Stimulated activated memory B cell treated with anti-CD40 and anti-IgM and Interleukin-4, amounts not matched to agents 10 μg/mL and 1 μg/mL and 100 μg/mL, for 72 hours (primary cell): ENCODE measurements at regions not wholly inside any gene's neighbourhood (a gene's known extent, or its start where the extent isn't known, plus 50 kb on each side); places are given as distances from the start of the nearest gene placed in this dataset.
"Not testable (repeated sequence)": the region's sequence is repeated elsewhere in the genome, so short reads cannot be mapped to it uniquely, and the experiment has no call there.

Experiments
- ATAC-seq: fragments of 150-1000 bp; cut with Tn5 transposase; 2 replicates; pipeline ENCODE4 v1.10.0; 2021
- H3K27ac Mint-ChIP-seq: one replicate; pipeline ENCODE4 v1.8.0; 2022; ENCODE audit warnings: mild to moderate bottlenecking, mixed read lengths
- H3K27me3 Mint-ChIP-seq: one replicate; pipeline ENCODE4 v1.8.0; 2022; ENCODE audit warnings: mixed read lengths
- H3K36me3 Mint-ChIP-seq: one replicate; pipeline ENCODE4 v1.8.0; 2022; ENCODE audit warnings: mixed read lengths
- H3K4me1 Mint-ChIP-seq: one replicate; pipeline ENCODE4 v1.8.0; 2022; ENCODE audit warnings: mixed read lengths
- H3K4me3 Mint-ChIP-seq: one replicate; pipeline ENCODE4 v1.8.0; 2022; ENCODE audit warnings: mild to moderate bottlenecking, moderate library complexity, mixed read lengths
- H3K9me3 Mint-ChIP-seq: one replicate; pipeline ENCODE4 v1.8.0; 2022; ENCODE audit warnings: mixed read lengths

DNA sequence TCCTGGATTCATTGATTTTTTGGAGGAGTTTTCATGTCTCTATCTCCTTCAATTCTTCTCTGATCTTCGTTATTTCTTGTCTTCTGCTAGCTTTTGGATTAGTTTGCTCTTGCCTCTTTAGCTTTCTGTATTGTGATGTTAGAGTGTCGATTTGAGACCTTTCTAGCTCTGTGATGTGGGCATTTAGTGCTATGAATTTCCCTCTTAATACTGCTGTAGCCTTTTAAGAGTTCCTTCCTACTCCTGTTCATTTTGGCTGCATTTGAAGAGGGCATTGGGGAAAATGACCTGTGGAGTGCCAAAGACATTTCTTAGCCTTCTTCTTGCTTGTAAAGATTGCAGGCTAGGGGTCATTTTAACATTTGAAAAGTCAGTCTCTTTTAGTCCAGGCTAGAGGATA, 463.8 kb upstream of the GCFC2 start:
- Mint-ChIP-seq H3K9me3 (peaks cover 27% of the 10 kb centered on the region), H3K4me3 (no peak overlapping the region), H3K36me3 (no peaks in the 10 kb centered on the region), H3K4me1 (no peaks in the 10 kb centered on the region), H3K27me3 (no peaks in the 10 kb centered on the region), H3K27ac (no peak overlapping the region)
- ATAC-seq: no peak

DNA sequence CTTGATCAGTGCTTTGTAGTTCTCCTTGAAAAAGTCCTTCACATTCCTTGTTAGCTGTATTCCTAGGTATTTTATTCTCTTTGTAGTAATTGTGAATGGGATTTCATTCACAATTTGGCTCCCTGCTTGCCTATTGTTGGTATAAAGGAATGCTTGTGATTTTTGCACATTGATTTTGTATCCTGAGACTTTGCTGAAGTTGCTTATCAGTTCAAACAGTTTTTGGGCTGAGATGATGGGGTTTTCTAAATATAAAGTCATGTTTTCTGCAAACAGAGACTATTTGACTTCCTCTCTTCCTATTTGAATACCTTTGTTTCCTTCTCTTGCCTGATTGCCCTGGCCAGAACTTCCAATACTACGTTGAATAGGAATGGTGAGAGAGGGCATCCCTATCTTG, 462.5 kb upstream of the GCFC2 start:
- not testable (repeated sequence) for ATAC-seq, H3K4me3 Mint-ChIP-seq, H3K36me3 Mint-ChIP-seq, H3K4me1 Mint-ChIP-seq, H3K27ac Mint-ChIP-seq, H3K27me3 Mint-ChIP-seq
- peaks cover 18% of the 10 kb centered on the region for H3K9me3 Mint-ChIP-seq

DNA sequence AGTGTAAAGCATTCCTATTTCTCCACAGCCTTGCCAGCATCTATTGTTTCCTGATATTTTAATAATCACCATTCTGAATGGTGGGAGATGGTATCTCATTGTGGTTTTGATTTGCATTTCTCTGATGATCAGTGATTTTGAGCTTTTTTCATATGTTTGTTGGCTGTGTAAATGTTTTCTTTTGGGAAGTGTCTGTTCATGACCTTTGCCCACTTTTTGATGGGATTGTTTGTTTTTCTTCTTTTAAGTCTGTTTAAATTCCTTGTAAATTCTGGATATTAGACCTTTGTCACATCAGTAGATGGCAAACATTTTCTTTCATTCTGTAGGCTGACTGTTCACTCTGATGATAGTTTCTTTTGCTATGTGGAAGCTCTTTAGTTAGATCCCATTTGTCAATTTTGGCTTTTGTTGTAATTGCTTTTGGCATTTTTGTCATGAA, 461.5 kb upstream of the GCFC2 start:
- H3K36me3 Mint-ChIP-seq, H3K4me1 Mint-ChIP-seq, H3K4me3 Mint-ChIP-seq, H3K27ac Mint-ChIP-seq, ATAC-seq, H3K27me3 Mint-ChIP-seq: not testable (repeated sequence)
- H3K9me3 Mint-ChIP-seq: peaks cover 18% of the 10 kb centered on the region

DNA sequence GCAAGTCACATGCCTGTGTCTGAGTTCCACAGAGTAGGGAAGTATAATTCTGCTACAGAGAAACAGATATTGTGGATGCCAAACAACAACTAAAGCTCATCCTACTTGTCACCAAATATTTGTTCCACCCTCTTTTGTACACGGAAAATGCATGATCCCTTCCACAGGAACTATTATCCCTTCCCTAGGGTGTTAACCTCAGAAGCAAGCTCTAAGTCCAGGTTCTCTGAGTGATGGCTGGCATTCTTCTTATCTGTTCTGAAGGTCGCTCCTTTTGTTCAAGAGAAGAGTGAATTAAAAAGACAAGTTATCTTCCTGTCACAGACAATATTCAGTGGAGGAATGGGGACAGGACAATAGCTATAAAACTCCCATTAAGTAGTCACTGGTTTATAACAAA, 460.1 kb upstream of the GCFC2 start:
- Mint-ChIP-seq H3K27me3 (no peaks in the 10 kb centered on the region), H3K4me1 (no peaks in the 10 kb centered on the region), H3K4me3 (no peak overlapping the region), H3K36me3 (no peaks in the 10 kb centered on the region), H3K27ac (no peak overlapping the region), H3K9me3 (peaks cover 14% of the 10 kb centered on the region)
- no peak for ATAC-seq

DNA sequence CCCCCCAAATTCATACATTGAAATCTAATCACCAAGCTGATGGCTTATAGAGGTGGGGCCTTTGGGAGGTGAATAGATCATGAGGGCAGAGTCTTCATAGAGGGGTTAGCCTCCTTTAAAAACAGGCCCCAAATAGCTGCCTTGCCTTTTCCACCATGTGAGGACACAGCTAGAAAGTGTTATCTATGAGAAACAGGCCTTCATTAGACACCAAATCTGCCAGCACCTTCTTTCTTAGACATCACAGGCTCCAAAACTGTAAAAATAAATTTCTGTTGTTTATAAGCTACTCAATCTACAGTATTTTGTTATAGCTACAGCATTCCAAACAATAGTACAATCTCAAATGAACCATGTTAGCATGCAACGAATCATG, 459.3 kb upstream of the GCFC2 start:
- Mint-ChIP-seq H3K9me3 (peaks cover 14% of the 10 kb centered on the region), H3K4me3 (no peak overlapping the region), H3K27ac (no peak overlapping the region), H3K4me1 (no peaks in the 10 kb centered on the region), H3K36me3 (no peaks in the 10 kb centered on the region), H3K27me3 (no peaks in the 10 kb centered on the region)
- ATAC-seq: no peak

DNA sequence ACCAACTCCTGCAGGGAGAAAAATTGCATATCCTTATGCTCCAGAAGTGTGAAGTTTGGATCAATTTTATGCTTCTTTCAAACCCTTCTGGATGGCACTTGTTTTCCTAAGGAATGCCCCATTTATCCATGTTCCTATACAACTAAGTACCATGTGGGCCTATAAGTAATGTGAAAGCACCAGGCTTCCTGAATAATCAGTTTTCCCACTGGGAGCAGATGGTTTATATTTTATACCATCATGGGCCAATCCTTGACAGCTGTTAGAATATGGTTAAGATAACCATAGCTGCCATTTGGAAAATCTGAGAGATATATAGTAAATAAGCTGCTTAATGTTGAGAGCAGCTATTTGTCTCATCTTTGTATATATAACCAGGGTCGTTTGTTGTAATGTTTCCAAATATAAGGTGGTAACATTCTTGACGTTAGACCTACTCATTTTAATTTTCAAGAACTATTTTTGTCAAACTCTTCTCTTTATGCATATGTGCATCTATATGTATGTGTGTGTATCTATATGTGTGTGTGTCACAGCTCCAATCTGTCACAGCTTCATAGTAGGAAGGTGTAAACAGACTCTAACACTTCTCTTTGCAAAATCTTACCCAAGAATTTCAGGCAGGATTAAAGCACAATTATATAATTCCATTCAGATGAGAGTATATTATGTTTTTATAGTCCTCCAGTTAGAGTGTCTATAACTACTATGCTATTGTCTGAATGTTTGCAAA, 458.7 kb upstream of the GCFC2 start:
- Mint-ChIP-seq H3K9me3 (peaks cover 13% of the 10 kb centered on the region), H3K36me3 (no peaks in the 10 kb centered on the region), H3K27ac (no peak overlapping the region), H3K4me3 (no peak overlapping the region), H3K4me1 (no peaks in the 10 kb centered on the region), H3K27me3 (no peaks in the 10 kb centered on the region)
- ATAC-seq: no peak

DNA sequence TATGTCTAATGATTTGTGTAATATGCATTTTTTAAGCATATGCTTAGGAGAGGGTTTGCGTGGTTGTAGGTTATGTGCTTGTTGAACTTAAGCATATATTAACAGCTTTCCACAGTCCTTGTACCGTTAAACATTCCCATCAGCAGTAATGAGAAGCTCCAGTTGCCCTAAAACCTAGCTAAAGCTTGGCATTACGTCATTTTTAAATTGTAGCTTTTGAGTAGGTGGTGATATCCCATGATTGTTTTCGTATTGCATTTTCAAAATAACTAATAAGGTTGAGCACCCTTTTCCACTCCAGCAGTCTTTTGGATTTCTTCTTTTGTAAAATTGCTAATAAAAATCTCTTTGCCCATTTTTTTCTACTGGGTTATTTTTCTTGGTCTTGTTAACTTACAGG, 453.1 kb upstream of the GCFC2 start:
- no peak overlapping the region for H3K4me3 Mint-ChIP-seq
- no peaks in the 10 kb centered on the region for H3K27me3 Mint-ChIP-seq
- H3K36me3 Mint-ChIP-seq: no peaks in the 10 kb centered on the region
- no peaks in the 10 kb centered on the region for H3K4me1 Mint-ChIP-seq
- no peak overlapping the region for H3K27ac Mint-ChIP-seq
- peaks cover 9% of the 10 kb centered on the region for H3K9me3 Mint-ChIP-seq
- no peak for ATAC-seq

DNA sequence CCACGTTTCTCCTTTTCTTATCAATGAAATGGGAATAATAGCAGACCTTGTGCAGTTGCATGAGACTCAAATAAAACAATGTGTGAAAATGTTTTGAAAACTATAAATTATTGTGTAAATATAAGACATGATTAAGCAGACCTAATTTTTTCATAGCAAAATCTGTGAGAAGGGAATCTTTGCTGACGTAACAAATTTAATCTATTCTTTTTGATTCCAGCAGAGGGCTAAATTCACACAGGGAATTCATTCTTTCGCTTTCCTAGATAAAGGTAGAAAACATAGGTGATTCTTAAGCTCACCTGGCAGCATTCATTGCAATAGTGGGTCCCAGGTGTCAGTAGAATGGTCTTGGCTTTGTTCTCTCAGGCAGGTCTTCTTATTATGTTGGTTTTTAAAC, 450.0 kb upstream of the GCFC2 start:
- peaks cover 9% of the 10 kb centered on the region for H3K9me3 Mint-ChIP-seq
- H3K27me3 Mint-ChIP-seq: no peaks in the 10 kb centered on the region
- no peak for ATAC-seq
- no peaks in the 10 kb centered on the region for H3K4me1 Mint-ChIP-seq
- no peaks in the 10 kb centered on the region for H3K36me3 Mint-ChIP-seq
- no peak overlapping the region for H3K27ac Mint-ChIP-seq
- H3K4me3 Mint-ChIP-seq: no peak overlapping the region

DNA sequence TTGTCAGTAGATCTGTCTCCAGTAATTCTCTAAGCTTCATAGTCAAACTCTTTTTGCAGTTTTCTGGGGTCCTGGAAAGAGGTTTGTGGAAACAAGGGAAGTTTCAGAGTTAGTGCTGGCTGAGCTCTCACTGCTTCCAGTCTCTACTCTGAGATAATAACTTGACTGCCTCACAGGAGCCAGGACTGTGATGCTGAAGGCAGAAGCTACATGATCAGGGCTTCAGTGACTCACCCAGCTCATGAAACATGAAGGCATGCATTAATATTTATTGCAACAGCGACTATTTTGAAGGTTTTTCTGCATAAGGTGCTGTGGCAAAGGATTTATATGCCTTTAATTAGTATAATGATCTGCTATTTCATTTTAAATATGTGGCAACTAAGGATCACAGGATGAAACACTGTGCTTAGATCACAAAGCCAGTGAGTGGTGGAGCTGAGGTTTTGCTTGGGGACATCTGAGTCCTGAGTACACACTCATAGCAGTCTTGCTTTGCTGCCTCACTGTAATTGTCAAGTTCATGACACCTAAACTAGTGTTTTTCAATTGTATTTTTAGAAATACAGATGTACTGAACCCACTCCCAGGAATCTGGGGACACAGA, 448.4 kb upstream of the GCFC2 start:
- Mint-ChIP-seq H3K9me3 (peaks cover 9% of the 10 kb centered on the region), H3K27ac (no peak overlapping the region)

DNA sequence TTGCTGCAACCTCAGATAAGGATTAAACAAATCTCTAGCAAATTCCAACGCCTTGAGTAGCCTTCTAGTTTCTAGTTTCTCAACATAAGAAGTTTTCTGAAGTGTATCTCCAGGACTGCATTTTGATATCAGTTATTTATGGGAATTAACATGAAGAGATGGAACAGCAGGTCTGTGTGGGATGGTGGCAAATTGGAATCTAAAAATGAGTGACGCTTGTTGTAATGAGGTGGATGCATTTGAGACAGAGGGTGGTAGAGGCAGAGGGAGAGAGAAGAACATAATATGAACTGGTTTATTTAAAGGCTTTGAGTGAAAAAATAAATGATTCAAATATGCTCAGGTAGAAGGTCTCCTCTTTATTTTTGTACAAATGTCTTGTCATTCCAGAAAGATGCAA, 446.8 kb upstream of the GCFC2 start:
- no peak overlapping the region for H3K27ac Mint-ChIP-seq

More for the DNA sequence above, 448.4 kb upstream of the GCFC2 start:
- no peaks in the 10 kb centered on the region for H3K4me1 Mint-ChIP-seq
- H3K27me3 Mint-ChIP-seq: no peaks in the 10 kb centered on the region
- no peak overlapping the region for H3K4me3 Mint-ChIP-seq
- no peaks in the 10 kb centered on the region for H3K36me3 Mint-ChIP-seq
- no peak for ATAC-seq

DNA sequence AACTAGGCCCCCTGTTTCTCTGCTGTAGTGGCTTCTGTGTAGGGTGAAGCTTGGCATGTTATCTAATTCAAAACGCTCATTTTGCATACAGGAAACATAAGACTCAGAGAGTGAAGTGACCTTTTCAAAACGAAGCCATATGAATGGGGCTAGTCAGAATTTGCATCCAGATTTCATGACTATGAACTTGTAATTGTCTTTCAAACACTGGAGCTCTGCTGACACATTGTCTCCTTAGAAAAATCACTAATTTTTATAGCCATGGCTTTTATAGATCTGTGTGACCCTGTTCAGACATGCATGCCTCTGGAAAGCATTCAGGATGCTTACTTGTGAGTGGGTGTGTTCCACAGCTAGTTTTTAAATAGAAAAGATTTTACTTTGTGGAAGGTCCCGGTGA, 444.3 kb upstream of the GCFC2 start:
- Mint-ChIP-seq H3K27ac (no peak overlapping the region), H3K4me1 (no peaks in the 10 kb centered on the region), H3K27me3 (no peaks in the 10 kb centered on the region), H3K4me3 (no peak overlapping the region), H3K36me3 (no peaks in the 10 kb centered on the region), H3K9me3 (no peaks in the 10 kb centered on the region)
- ATAC-seq: no peak

More for the DNA sequence above, 446.8 kb upstream of the GCFC2 start:
- H3K9me3 Mint-ChIP-seq: peaks cover 9% of the 10 kb centered on the region
- no peak for ATAC-seq
- H3K27me3 Mint-ChIP-seq: no peaks in the 10 kb centered on the region
- no peaks in the 10 kb centered on the region for H3K36me3 Mint-ChIP-seq
- H3K4me3 Mint-ChIP-seq: no peak overlapping the region
- no peaks in the 10 kb centered on the region for H3K4me1 Mint-ChIP-seq

DNA sequence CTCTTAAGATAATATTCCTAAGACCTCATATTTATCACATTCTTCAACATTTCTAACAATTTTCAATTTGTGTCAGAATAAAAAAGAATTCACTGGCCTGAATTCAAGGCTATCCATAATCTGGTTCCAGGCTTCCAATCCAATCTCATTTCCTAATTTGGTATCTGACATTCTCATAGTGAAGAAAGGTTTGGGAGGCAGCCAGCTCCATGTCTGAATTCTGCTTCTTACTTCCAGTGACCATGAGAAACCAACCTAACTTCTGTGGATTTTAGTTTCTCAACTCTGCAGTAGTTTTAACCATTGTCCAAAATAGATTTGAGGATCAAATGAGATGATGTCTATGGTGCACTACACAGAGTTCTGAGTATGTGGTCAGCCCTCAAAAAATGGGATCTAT, 439.1 kb upstream of the GCFC2 start:
- Mint-ChIP-seq H3K27me3 (no peaks in the 10 kb centered on the region), H3K36me3 (no peaks in the 10 kb centered on the region), H3K4me1 (no peaks in the 10 kb centered on the region), H3K4me3 (no peak overlapping the region), H3K9me3 (peaks cover 9% of the 10 kb centered on the region), H3K27ac (no peak overlapping the region)
- no peak for ATAC-seq

DNA sequence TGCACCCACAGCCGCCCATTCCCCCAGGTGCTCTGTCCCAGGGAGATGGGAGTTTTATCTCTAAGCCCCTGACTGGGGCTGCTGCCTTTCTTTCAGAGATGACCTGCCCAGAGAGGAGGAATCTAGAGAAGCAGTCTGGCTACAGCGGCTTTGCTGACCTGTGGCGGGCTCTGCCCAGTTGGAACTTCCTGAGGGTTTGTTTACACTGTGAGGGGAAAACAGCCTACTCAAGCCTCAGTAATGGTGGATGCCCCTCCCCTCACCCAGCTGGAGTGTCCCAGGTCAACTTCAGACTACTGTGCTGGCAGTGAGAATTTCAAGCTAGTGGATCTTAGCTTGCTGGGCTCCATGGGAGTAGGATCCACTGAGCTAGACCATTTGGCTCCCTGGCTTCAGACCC, 428.6 kb upstream of the GCFC2 start:
- ATAC-seq: not testable (repeated sequence)

DNA sequence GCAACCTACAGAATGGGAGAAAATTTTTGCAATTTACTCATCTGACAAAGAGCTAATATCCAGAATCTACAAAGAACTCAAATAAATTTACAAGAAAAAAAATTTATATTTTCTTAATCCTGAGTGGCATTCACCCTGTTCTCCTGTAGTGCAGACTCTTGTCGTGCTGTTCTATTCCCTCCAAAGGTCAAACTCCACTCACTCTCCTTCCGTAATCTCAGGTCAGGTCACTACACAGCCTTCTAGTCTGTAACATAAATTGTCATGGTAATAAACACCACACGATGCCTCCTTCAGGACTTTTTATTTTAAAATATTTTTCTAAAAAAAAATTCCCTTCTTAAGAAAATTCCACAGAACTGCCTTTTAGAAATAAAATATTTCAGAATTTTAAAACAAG, 417.9 kb upstream of the GCFC2 start:
- no peak overlapping the region for H3K27ac Mint-ChIP-seq
- H3K36me3 Mint-ChIP-seq: no peaks in the 10 kb centered on the region
- ATAC-seq: no peak
- H3K27me3 Mint-ChIP-seq: no peaks in the 10 kb centered on the region
- H3K4me1 Mint-ChIP-seq: no peaks in the 10 kb centered on the region
- no peak overlapping the region for H3K4me3 Mint-ChIP-seq
- H3K9me3 Mint-ChIP-seq: no peaks in the 10 kb centered on the region

More for the DNA sequence above, 428.6 kb upstream of the GCFC2 start:
- H3K4me3 Mint-ChIP-seq, H3K36me3 Mint-ChIP-seq, H3K27ac Mint-ChIP-seq, H3K27me3 Mint-ChIP-seq, H3K4me1 Mint-ChIP-seq: not testable (repeated sequence)
- peaks cover 23% of the 10 kb centered on the region for H3K9me3 Mint-ChIP-seq

DNA sequence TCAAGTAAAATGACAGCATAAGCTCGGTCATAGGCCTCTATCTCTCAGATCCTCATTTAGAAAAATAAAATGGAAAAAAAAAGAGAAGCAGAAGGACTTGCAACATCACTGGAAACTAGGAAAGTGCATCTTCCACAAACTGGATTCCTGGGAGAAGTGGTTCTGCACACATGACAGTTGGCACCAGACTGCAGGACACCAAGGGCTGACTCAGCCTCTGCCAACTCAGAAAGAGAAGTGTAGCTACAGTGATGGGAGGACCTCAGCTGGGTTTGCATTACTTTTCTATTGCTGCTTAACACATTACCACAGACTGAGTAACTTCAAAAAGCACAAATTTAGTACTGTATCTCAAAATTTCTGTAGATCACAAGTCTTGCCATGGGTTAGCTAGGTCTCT, 409.5 kb upstream of the GCFC2 start:
- peaks cover 4% of the 10 kb centered on the region for H3K9me3 Mint-ChIP-seq
- ATAC-seq: no peak
- H3K27ac Mint-ChIP-seq: no peak overlapping the region
- no peaks in the 10 kb centered on the region for H3K27me3 Mint-ChIP-seq
- H3K36me3 Mint-ChIP-seq: no peaks in the 10 kb centered on the region
- H3K4me1 Mint-ChIP-seq: no peaks in the 10 kb centered on the region
- H3K4me3 Mint-ChIP-seq: no peak overlapping the region

DNA sequence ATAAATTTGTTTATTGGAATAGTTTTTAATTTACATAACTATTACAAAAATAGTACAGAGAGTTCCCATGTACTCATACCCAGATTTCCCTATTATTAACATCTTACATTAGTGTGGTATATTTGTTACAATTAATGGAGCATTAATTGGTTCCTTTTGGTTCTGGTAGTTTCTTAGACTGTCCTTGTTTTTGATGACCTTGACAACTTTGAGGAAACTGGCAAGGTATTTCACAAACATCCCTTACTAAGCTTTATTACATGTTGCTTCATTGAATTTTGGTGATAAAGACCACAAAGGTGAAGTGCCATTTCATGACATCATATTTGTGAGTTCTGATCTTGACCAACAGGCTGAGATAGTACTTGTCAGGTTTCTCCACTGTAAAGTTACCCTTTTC, 379.0 kb upstream of the GCFC2 start:
- ATAC-seq: no peak
- Mint-ChIP-seq H3K4me1 (no peaks in the 10 kb centered on the region), H3K9me3 (peaks cover 2% of the 10 kb centered on the region), H3K36me3 (no peaks in the 10 kb centered on the region), H3K27me3 (no peaks in the 10 kb centered on the region), H3K4me3 (no peak overlapping the region), H3K27ac (no peak overlapping the region)
